IPS-18c (cell line): ENCODE measurements at regions not wholly inside any gene's neighbourhood (a gene's known extent, or its start where the extent isn't known, plus 50 kb on each side); places are given as distances from the start of the nearest gene placed in this dataset.
"Not testable (repeated sequence)": the region's sequence is repeated elsewhere in the genome, so short reads cannot be mapped to it uniquely, and the experiment has no call there.

ENCODE experiments used
- H3K4me3 ChIP-seq: 2 replicates; pipeline ENCODE4 v1.7.0; 2013; ENCODE audit warnings: low read depth, mild to moderate bottlenecking, low read length, moderate library complexity; ENCODE audit not compliant: insufficient read depth
- H3K9me3 ChIP-seq: one replicate; pipeline ENCODE4 v1.6.1; 2013; ENCODE audit warnings: mild to moderate bottlenecking, low read length, moderate library complexity; ENCODE audit not compliant: control insufficient read depth, insufficient read depth

- Histone ChIP-seq H3K4me3 (no peak overlapping the region), H3K9me3 (peaks cover 2% of the 10 kb centered on the region)
Observed at GRCh38 chr12:131379738-131380137, 331.2 kb upstream of the SFSWAP start.

DNA sequence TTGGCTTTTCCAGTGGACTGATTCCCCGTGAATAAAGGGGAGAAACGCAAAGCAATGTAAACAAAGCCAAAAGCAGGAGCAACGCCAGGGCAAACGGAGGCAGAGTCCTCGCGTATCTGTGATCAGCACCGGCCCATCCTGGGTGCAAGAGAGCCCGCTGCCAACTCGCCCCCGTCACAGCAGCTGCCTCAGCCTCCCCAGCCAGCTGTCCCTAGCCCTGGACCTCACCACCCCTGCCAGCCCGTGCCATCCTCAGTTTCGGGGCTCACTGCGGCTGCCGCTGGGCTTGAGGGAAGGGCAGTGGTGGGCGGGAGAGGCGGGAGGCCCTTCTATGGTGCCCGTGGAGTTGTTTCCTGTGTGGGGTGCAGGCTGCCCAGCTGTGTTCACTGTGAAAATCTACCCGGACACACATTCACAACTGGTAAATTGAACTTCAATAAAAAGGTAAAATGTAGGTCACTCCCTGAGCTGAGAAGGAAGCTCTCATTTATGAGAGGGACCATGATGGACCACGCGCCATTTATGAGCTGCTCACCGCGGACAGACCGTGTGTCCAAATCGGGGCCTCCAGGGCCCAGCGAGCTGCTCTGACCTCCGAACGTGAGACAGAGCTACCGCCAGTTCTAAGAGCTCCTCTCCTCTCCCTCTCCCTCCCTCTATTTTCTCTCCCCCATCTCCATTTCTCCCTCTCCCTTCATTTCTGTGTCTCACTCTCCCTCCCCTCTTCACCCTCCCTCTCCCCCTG is 330.5 kb upstream of the SFSWAP start:
- Histone ChIP-seq H3K9me3 (peaks cover 2% of the 10 kb centered on the region), H3K4me3 (no peak overlapping the region)

DNA sequence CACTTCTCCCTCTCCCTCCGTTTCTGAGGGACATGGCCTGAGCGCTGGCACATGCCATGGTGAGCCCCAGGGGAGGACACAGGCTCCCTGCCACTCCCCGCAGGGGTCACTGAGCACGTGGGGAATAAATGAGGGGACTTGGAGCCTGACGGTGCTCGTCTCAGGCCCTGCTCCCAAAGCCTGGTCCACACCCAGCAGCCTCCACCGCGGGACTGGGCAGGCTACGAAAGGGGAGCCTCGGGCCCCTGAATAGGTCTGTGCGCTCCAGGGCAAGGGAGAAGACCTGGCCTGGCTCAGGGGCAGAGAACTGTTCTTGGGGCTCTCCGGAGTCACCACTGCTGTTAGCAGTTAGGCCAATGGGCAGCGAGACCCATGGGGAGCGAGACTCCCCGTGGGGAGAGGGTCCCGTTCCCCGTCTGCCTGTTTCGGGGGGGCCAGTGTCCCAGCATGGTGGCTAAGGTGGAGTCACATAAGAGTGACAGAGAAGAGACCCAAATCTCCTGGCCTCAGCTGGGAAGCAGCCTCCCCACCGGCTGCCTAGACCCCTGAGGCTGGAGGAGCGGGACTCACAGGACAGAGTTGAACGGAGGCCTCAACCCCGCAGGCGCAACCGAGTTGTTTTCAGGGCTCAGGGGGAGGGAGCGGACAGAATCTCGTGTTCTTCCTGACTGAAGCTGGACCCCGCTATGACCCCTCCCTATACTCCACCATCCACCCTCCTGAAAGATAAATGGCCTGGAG is 329.8 kb upstream of the SFSWAP start:
- Histone ChIP-seq H3K9me3 (peaks cover 2% of the 10 kb centered on the region), H3K4me3 (no peak overlapping the region)

DNA sequence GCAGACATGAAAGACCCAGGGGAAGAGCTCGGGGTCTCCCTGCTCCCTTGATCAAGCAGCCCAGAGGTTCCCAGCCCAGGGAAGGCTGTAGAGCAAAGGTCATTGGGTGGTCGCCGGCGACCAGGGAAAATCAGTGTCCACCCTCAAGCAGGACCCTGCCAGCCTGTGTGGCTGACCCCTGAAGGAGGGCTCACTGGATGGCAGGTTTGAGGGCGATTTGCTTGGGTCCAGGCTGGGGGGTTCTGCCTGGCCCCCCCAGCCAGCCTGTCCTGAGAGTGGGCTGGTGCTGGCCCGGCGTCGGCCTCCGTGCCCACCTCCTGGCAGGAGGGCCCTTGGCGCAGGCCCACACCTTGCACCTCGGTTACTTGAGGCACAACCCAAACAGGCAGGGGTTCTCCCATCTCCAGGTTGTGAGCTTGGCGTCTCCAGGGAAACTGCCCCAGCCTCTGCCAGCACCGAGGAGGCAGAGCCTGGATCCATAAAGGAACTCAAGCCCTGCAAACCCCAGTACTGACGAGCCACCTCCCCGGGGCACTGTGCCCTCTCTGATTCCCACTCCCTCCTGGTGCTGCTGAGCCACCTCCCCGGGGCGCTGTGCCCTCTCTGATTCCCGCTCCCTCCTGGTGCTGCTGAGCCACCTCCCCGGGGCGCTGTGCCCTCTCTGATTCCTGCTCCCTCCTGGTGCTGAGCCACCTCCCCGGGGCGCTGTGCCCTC is 329.0 kb upstream of the SFSWAP start:
- H3K4me3 ChIP-seq = no peak overlapping the region
- H3K9me3 ChIP-seq = peaks cover 2% of the 10 kb centered on the region

DNA sequence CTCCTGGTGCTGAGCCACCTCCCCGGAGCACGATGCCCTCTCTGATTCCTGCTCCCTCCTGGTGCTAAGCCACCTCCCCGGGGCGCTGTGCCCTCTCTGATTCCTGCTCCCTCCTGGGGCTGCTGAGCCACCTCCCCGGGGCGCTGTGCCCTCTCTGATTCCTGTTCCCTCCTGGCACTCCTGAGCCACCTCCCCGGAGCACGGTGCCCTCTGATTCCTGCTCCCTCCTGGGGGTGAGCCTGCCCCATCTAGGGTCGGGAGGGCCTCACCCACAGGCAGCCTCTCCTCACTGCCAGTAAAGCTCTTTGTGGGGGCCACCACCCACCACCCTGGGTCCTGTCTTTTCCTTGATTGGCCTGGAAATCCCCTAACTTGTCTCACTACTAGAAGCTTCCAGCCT is 327.6 kb upstream of the SFSWAP start:
- H3K9me3 ChIP-seq = peaks cover 2% of the 10 kb centered on the region
- H3K4me3 ChIP-seq = no peak overlapping the region

DNA sequence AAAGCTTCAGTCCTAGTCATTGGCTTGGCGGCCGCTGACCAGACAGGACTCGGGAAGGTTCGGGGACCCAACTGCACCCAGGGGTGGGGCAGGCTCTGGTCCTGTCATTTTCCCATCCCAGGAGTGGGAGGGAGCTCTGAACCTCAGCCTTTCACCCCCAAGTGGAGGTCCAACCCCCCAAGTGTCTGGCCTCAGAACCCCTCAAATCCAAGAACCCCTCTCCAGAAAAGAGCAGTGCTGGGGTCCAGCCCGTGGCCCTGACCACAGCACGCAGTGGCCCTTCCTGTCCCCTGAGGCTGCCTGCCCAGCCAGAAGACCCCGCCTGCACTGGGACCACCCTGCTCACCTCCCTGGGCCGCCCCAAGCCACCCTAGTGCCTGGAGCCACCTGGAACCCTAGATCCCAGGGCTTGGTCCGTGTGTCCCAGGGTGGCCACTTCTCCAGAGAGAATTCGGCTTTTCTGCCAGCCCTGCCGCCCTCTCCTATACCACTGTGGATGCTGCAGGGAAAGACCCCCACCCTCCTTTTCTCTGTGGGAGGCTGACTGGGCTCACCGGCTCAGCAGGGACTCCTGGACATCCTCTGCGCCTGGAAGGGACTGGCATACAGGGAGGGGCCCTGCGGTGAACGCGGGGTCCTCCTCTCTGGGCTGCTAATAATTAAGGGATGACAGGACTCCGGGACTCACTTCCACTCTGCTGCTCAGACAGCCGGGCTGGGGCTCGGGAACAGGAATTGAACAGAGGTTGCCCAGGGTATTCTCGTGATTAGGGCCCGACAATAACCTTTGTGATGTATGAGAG is 326.9 kb upstream of the SFSWAP start:
- H3K9me3 ChIP-seq = peaks cover 2% of the 10 kb centered on the region
- no peak overlapping the region for H3K4me3 ChIP-seq

GRCh38 chr12:131384544-131384855 is 326.4 kb upstream of the SFSWAP start:
- H3K4me3 ChIP-seq = no peak overlapping the region
- H3K9me3 ChIP-seq = peaks cover 2% of the 10 kb centered on the region

GRCh38 chr12:131385313-131386166 is 325.4 kb upstream of the SFSWAP start:
- H3K9me3 ChIP-seq = peaks cover 2% of the 10 kb centered on the region
- H3K4me3 ChIP-seq = no peak overlapping the region

DNA sequence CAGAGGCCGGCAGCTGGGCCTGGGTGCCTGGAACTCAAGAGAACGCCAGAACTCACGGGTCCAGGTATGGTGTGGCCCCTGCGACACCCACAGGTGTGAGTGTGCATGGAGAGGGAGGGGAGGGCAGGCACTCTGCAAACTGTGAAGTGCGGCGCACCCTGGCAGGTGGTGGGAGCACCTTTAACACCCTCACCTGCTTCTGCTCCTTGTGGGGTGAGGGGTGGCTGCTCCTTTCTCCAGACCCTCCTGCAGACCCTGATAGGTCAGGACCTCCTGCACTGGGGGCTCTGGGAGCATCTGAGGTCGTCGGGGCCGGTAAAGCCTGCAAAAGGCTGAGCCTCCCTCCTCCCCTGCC is 324.7 kb upstream of the SFSWAP start:
- Histone ChIP-seq H3K4me3 (no peak overlapping the region), H3K9me3 (peaks cover 2% of the 10 kb centered on the region)

GRCh38 chr12:131386781-131387180 is 324.1 kb upstream of the SFSWAP start:
- Histone ChIP-seq H3K9me3 (peaks cover 2% of the 10 kb centered on the region), H3K4me3 (no peak overlapping the region)

- Histone ChIP-seq H3K9me3 (peaks cover 2% of the 10 kb centered on the region), H3K4me3 (no peak overlapping the region)
Observed at GRCh38 chr12:131387281-131388163, 323.4 kb upstream of the SFSWAP start.

DNA sequence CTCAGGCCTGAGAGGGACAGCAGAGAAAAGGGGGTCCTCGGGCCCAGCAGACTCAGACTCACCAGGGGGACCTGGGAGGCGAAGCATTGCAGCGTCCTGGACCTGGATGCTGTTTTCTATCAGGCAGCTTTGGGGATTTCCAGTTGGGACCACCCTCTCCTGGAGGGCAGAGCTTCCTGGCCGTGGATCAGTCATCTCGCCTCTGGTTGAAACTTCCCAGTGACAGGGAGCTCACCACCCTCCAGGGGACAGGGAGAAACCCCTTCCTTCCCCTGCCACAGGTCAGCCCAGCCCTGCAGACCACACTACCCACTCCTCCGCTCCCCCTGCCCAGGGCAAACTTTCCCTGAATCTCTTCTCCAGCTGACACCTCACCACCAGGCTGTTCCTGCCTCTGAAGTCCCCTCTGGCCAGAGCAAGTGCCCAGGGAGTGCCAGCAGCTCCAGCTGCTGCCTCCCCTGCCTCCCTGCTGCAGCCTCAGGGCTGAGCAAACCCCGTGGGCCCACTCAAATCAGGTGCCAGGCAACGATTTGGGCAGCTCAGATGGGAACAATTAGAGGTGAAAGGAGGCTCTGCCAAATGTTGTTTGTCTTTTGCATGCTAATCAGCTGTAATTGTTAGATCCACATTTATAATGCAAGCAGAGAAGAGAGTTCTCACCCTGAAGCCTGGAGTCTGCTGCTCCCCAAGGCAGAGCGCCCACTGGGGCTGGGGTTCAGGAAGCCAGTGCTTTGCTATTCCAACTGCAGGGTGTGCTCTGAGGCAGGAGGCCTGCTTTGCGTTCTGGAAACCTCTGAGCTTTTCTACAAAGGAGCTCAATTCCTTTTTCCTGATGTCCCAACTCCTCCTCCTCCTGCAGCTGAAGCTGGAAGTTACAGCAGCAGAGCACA is 322.5 kb upstream of the SFSWAP start:
- not testable (repeated sequence) for H3K9me3 ChIP-seq, H3K4me3 ChIP-seq

GRCh38 chr12:131389054-131390013 is 321.6 kb upstream of the SFSWAP start:
- H3K4me3 ChIP-seq = no peak overlapping the region
- no peaks in the 10 kb centered on the region for H3K9me3 ChIP-seq
